ENCODE measurements at regions not wholly inside any gene's neighbourhood (a gene's known extent, or its start where the extent isn't known, plus 50 kb on each side); places are given as distances from the start of the nearest gene placed in this dataset.

- ATAC-seq (ENCODE audit: low FRiP score) (no peak), DNase-seq (ENCODE audit: low spot score) (no peak)
- no peak for TF ChIP-seq CTCF (IDR thresholded peaks at IDR 0.05)
These were observed 156.4 kb upstream of the PCDH10 start for GRCh38 chr4:132992686-132993085.

- no peak for TF ChIP-seq CTCF (IDR thresholded peaks at IDR 0.05)
- ATAC-seq (ENCODE audit: low FRiP score) (no peak), DNase-seq (ENCODE audit: low spot score) (no peak)
These were observed 150.4 kb upstream of the PCDH10 start for GRCh38 chr4:132998585-132999230.

- no peak for DNase-seq (ENCODE audit: low spot score)
- TF ChIP-seq CTCF (IDR thresholded peaks at IDR 0.05): no peak
- ATAC-seq (ENCODE audit: low FRiP score): no peak
These were observed 149.1 kb upstream of the PCDH10 start for GRCh38 chr4:133000012-133000411.

GRCh38 chr4:133003169-133003568 is 145.9 kb upstream of the PCDH10 start:
- ATAC-seq (ENCODE audit: low FRiP score) (no peak), DNase-seq (ENCODE audit: low spot score) (no peak)
- TF ChIP-seq CTCF (IDR thresholded peaks at IDR 0.05): no peak

- ATAC-seq (ENCODE audit: low FRiP score) (no peak), DNase-seq (ENCODE audit: low spot score) (no peak)
- TF ChIP-seq CTCF (IDR thresholded peaks at IDR 0.05): no peak
These were observed 134.5 kb upstream of the PCDH10 start for GRCh38 chr4:133014473-133015135.

- ATAC-seq (ENCODE audit: low FRiP score): no peak
- no peak for TF ChIP-seq CTCF (IDR thresholded peaks at IDR 0.05)
- no peak for DNase-seq (ENCODE audit: low spot score)
These were observed 103.8 kb upstream of the PCDH10 start for GRCh38 chr4:133045288-133045687.

- no peak for ATAC-seq (ENCODE audit: low FRiP score)
- no peak for DNase-seq (ENCODE audit: low spot score)
- no peak for TF ChIP-seq CTCF (IDR thresholded peaks at IDR 0.05)
These were observed 102.9 kb upstream of the PCDH10 start for GRCh38 chr4:133046156-133046555.

Data from omental fat pad (tissue), 3 donors.